A549 (cell line): ENCODE measurements at regions not wholly inside any gene's neighbourhood (a gene's known extent, or its start where the extent isn't known, plus 50 kb on each side); places are given as distances from the start of the nearest gene placed in this dataset.

Experiments
- ATAC-seq, 2 experiments: fragments of 200-7000 bp in 1 of 2; fragments of >200 bp in 1 of 2; cut with Nextera tagmentation in 1 of 2; cut with Tn5 transposase in 1 of 2; 3 replicates each; pipeline versions ENCODE4 v1.8.0 to v1.9.1; 2018 to 2020; ENCODE audit warnings: mild to moderate bottlenecking in 1 of 2, moderate library complexity in 1 of 2
- CTCF ChIA-PET: fragments of 300-600 bp; sonication (Branson Sonifier 250); formaldehyde crosslinking; extraction: SDS; loops from one replicate; lab custom pipeline; 2021; ENCODE audit warnings: antibody characterized with exemption, inconsistent platforms; lab: Yijun Ruan, JAX
- POLR2A ChIA-PET: fragments of 350-600 bp; formaldehyde crosslinking; extraction: SDS; loops from one replicate; lab custom pipeline; 2021; ENCODE audit warnings: antibody characterized with exemption, inconsistent platforms; lab: Yijun Ruan, JAX
- DNase-seq, 2 experiments: peaks; one replicate each; pipeline versions ENCODE4 v3.0.0 to v3.0.0-alpha.2; 2011 to 2016; ENCODE audit warnings: low read depth in 1 of 2, low spot score in 1 of 2
- FAIRE-seq: peaks from 2 replicates; lab custom pipeline; 2011; peaks lifted over from hg19 to GRCh38; lab: Jason Lieb, UNC
- H3K27ac ChIP-seq, 2 experiments: fragments of >200 bp; sonication (Bioruptor Twin); formaldehyde crosslinking; 3 replicates each; pipeline ENCODE4 v1.5.1; 2016 to 2017
- H3K4me1 ChIP-seq: fragments of >200 bp; sonication (Bioruptor Twin); formaldehyde crosslinking; 3 replicates; pipeline ENCODE4 v1.6.1; 2016
- H3K4me2 ChIP-seq: fragments of >200 bp; sonication (Bioruptor Twin); formaldehyde crosslinking; 3 replicates; pipeline ENCODE4 v1.6.1; 2016
- H3K4me3 ChIP-seq: fragments of >200 bp; sonication (Bioruptor Twin); formaldehyde crosslinking; 3 replicates; pipeline ENCODE4 v1.5.1; 2016
- H3K9me3 ChIP-seq: fragments of >200 bp; sonication (Bioruptor Twin); formaldehyde crosslinking; 3 replicates; pipeline ENCODE4 v1.6.1; 2016
- ATOH8 ChIP-seq: fragments of 250-450 bp; sonication (Bioruptor Pico); IDR thresholded peaks from 2 replicates; pipeline ENCODE4 v1.5.0; 2020; ENCODE audit warnings: low read depth, mild to moderate bottlenecking, moderate library complexity
- BCL3 ChIP-seq: fragments of >200 bp; sonication (Bioruptor Twin); formaldehyde crosslinking; IDR thresholded peaks from 3 replicates; pipeline ENCODE4 v1.6.1; 2016
- BHLHE40 ChIP-seq: IDR thresholded peaks from 2 replicates; pipeline ENCODE4 v1.6.1; 2012; ENCODE audit warnings: low read depth, low read length, inconsistent platforms
- CBX2 ChIP-seq: fragments of 200-600 bp; sonication (generic); IDR thresholded peaks from 2 replicates; pipeline ENCODE4 v1.6.1; 2016; ENCODE audit warnings: low read depth, mild to moderate bottlenecking, borderline replicate concordance
- CBX8 ChIP-seq: fragments of 200-600 bp; sonication (generic); IDR thresholded peaks from 2 replicates; pipeline ENCODE4 v1.6.1; 2016
- CEBPB ChIP-seq, 2 experiments: fragments of >200 bp in 1 of 2; sonication (Bioruptor Twin) in 1 of 2; formaldehyde crosslinking in 1 of 2; IDR thresholded peaks; 2 replicates each; pipeline ENCODE4 v1.6.1; 2012 to 2016
- CHD4 ChIP-seq: fragments of 200-600 bp; sonication (generic); IDR thresholded peaks from 2 replicates; pipeline ENCODE4 v1.6.1; 2016; ENCODE audit warnings: antibody characterized with exemption, mild to moderate bottlenecking, borderline replicate concordance
- EHF ChIP-seq: fragments of 250-450 bp; sonication (Bioruptor Pico); IDR thresholded peaks from 2 replicates; pipeline ENCODE4 v1.5.0; 2020; ENCODE audit warnings: mild to moderate bottlenecking
- FOSB ChIP-seq: fragments of 250-450 bp; sonication (Bioruptor Pico); IDR thresholded peaks from 2 replicates; pipeline ENCODE4 v1.5.0; 2020; ENCODE audit warnings: mild to moderate bottlenecking, moderate library complexity
- JUNB ChIP-seq: fragments of >200 bp; sonication (Bioruptor Twin); formaldehyde crosslinking; IDR thresholded peaks from 2 replicates; pipeline ENCODE4 v1.6.1; 2016
- KDM1A ChIP-seq: fragments of 200-600 bp; sonication (generic); IDR thresholded peaks from 2 replicates; pipeline ENCODE4 v1.6.1; 2016; ENCODE audit warnings: low read depth, mild to moderate bottlenecking
- KDM5A ChIP-seq: fragments of 200-600 bp; sonication (generic); IDR thresholded peaks from 2 replicates; pipeline ENCODE4 v1.6.1; 2016; ENCODE audit warnings: antibody characterized with exemption, mild to moderate bottlenecking
- MAFK ChIP-seq: fragments of 450-650 bp; IDR thresholded peaks from 2 replicates; pipeline ENCODE4 v1.6.1; 2014; ENCODE audit not compliant: partially characterized antibody
- MYC ChIP-seq: IDR thresholded peaks from 2 replicates; pipeline ENCODE4 v1.6.1; 2012; ENCODE audit warnings: mild to moderate bottlenecking, inconsistent platforms, low read length, improper control_type of control experiment, borderline replicate concordance
- NPAS2 ChIP-seq: fragments of 250-450 bp; sonication (Bioruptor Pico); IDR thresholded peaks from 2 replicates; pipeline ENCODE4 v1.8.0; 2022; ENCODE audit warnings: mild to moderate bottlenecking, moderate library complexity, borderline replicate concordance
- NR3C1 ChIP-seq: fragments of >200 bp; sonication (Bioruptor Twin); formaldehyde crosslinking; IDR thresholded peaks from 3 replicates; pipeline ENCODE4 v1.6.1; 2017
- PHF8 ChIP-seq: fragments of 200-600 bp; sonication (generic); IDR thresholded peaks from 2 replicates; pipeline ENCODE4 v1.6.1; 2016; ENCODE audit warnings: low read depth, mild to moderate bottlenecking, antibody characterized with exemption, moderate library complexity, borderline replicate concordance
- POLR2A ChIP-seq: IDR thresholded peaks from 2 replicates; pipeline ENCODE4 v1.6.1; 2012; ENCODE audit warnings: mild to moderate bottlenecking, low read length
- POLR2AphosphoS2 ChIP-seq: conservative IDR thresholded peaks from 2 replicates; pipeline ENCODE4 v1.6.1; 2012; ENCODE audit warnings: low read length, improper control_type of control experiment, inconsistent platforms
- RCOR1 ChIP-seq: fragments of 150-350 bp; IDR thresholded peaks from 2 replicates; pipeline ENCODE4 v1.6.1; 2014; ENCODE audit warnings: antibody characterized with exemption, low read length, low read depth
- SMC3 ChIP-seq: fragments of >200 bp; sonication (Bioruptor Twin); formaldehyde crosslinking; IDR thresholded peaks from 3 replicates; pipeline ENCODE4 v1.6.1; 2018; ENCODE audit warnings: inconsistent platforms
- TFCP2L1 ChIP-seq: fragments of 250-450 bp; sonication (Bioruptor Pico); IDR thresholded peaks from 2 replicates; pipeline ENCODE4 v1.5.0; 2021; ENCODE audit warnings: mild to moderate bottlenecking
- TP53 ChIP-seq: fragments of 250-450 bp; sonication (Bioruptor Pico); IDR thresholded peaks from 2 replicates; pipeline ENCODE4 v1.5.0; 2021; ENCODE audit warnings: mild to moderate bottlenecking, moderate library complexity
- ZNF302 ChIP-seq: fragments of 250-450 bp; sonication (Bioruptor Pico); IDR thresholded peaks from 2 replicates; pipeline ENCODE4 v1.9.0; 2021; ENCODE audit warnings: inconsistent platforms, mild to moderate bottlenecking, moderate library complexity
- WGBS: methylation state at CpG from one replicate; pipeline ENCODE4 v1.1.6; 2017; ENCODE audit errors: missing lambda C conversion rate; 5-methylcytosine and 5-hydroxymethylcytosine counted together
- TF ChIP-seq, protein P1 (sequence below): fragments of >200 bp; sonication (Bioruptor Twin); formaldehyde crosslinking; IDR thresholded peaks from 2 replicates; pipeline ENCODE4 v1.6.1; 2016
- TF ChIP-seq, protein P2 (sequence below): fragments of >200 bp; sonication (Bioruptor Twin); formaldehyde crosslinking; IDR thresholded peaks from 3 replicates; pipeline ENCODE4 v1.5.1; 2016
- TF ChIP-seq, protein P3 (sequence below): fragments of 150-350 bp; IDR thresholded peaks from 2 replicates; pipeline ENCODE4 v1.6.1; 2014; ENCODE audit warnings: low read depth, mild to moderate bottlenecking, low read length
- TF ChIP-seq, protein P4 (sequence below): fragments of 450-650 bp; IDR thresholded peaks from 2 replicates; pipeline ENCODE4 v1.6.1; 2014; ENCODE audit warnings: antibody characterized with exemption

GRCh38 chr4:115396034-115396433 lies 282.6 kb upstream of the NDST4 start:
- no peak for FAIRE-seq
- DNase-seq = no peak
- TF ChIP-seq ATOH8 (CRISPR knock-in tag) = no peak
- TF ChIP-seq MYC = no peak
- ChIA-PET CTCF (no interaction called here), POLR2A (no interaction called here)
- no peaks in the 10 kb centered on the region for H3K9me3 ChIP-seq
- H3K4me1 ChIP-seq = no peaks in the 10 kb centered on the region
- no peak overlapping the region for H3K4me3 ChIP-seq
- no peak overlapping the region for H3K4me2 ChIP-seq
- ATAC-seq = no peak
- H3K27ac ChIP-seq = no peak overlapping the region

- 54% methylated on average over 2 of the region's 2 CpGs for WGBS
- H3K27ac ChIP-seq = no peak overlapping the region
- H3K9me3 ChIP-seq = no peaks in the 10 kb centered on the region
- DNase-seq (no peak), FAIRE-seq (no peak), ATAC-seq (no peak)
- TF ChIP-seq, protein P1, sequence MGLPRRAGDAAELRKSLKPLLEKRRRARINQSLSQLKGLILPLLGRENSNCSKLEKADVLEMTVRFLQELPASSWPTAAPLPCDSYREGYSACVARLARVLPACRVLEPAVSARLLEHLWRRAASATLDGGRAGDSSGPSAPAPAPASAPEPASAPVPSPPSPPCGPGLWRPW = no peak
- TF ChIP-seq MAFK (no peak), CBX8 (no peak), KDM5A (no peak), BHLHE40 (no peak), RCOR1 (no peak), BCL3 (no peak), EHF (CRISPR knock-in tag) (no peak), KDM1A (no peak), NR3C1 (no peak), ZNF302 (CRISPR knock-in tag) (no peak), PHF8 (no peak), CBX2 (no peak)
- TF ChIP-seq, protein P2, sequence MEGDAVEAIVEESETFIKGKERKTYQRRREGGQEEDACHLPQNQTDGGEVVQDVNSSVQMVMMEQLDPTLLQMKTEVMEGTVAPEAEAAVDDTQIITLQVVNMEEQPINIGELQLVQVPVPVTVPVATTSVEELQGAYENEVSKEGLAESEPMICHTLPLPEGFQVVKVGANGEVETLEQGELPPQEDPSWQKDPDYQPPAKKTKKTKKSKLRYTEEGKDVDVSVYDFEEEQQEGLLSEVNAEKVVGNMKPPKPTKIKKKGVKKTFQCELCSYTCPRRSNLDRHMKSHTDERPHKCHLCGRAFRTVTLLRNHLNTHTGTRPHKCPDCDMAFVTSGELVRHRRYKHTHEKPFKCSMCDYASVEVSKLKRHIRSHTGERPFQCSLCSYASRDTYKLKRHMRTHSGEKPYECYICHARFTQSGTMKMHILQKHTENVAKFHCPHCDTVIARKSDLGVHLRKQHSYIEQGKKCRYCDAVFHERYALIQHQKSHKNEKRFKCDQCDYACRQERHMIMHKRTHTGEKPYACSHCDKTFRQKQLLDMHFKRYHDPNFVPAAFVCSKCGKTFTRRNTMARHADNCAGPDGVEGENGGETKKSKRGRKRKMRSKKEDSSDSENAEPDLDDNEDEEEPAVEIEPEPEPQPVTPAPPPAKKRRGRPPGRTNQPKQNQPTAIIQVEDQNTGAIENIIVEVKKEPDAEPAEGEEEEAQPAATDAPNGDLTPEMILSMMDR = no peak
- TF ChIP-seq, protein P3, sequence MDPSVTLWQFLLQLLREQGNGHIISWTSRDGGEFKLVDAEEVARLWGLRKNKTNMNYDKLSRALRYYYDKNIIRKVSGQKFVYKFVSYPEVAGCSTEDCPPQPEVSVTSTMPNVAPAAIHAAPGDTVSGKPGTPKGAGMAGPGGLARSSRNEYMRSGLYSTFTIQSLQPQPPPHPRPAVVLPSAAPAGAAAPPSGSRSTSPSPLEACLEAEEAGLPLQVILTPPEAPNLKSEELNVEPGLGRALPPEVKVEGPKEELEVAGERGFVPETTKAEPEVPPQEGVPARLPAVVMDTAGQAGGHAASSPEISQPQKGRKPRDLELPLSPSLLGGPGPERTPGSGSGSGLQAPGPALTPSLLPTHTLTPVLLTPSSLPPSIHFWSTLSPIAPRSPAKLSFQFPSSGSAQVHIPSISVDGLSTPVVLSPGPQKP = no peak
- ChIA-PET CTCF (no interaction called here), POLR2A (no interaction called here)
- no peak overlapping the region for H3K4me3 ChIP-seq
- H3K4me1 ChIP-seq = no peaks in the 10 kb centered on the region
- no peak overlapping the region for H3K4me2 ChIP-seq
Measured at GRCh38 chr4:115376866-115377265, 263.4 kb upstream of the NDST4 start.

DNA sequence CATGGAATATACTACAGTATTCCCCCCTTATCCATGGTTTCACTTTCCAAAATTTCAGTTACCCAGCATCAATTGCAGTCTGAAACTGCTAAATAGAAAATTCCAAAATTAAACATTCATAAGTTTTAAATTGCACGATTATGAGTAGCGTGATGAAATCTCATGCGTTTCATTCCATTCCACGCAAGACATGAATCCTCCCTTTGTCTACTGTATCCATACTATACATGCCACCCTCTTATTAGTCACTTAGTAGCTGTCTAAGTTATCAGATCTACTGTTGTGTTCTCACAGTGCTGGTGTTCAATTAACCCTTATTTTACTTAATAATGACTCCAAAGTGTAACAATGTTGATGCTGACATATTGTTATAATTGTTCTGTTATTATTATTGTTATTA lies 261.2 kb upstream of the NDST4 start:
- ATAC-seq (no peak), FAIRE-seq (no peak), DNase-seq (no peak)
- Histone ChIP-seq H3K4me1 (no peaks in the 10 kb centered on the region), H3K4me3 (no peak overlapping the region), H3K4me2 (no peak overlapping the region), H3K27ac (no peak overlapping the region), H3K9me3 (no peaks in the 10 kb centered on the region)
- ChIA-PET POLR2A (no interaction called here), CTCF (no interaction called here)
- WGBS = 45% methylated on average over 4 of the region's 4 CpGs
- TF ChIP-seq JUNB = no peak
- TF ChIP-seq, protein P1 = no peak
- no peak for TF ChIP-seq SMC3
- no peak for TF ChIP-seq TFCP2L1 (CRISPR knock-in tag)
- no peak for TF ChIP-seq NPAS2 (CRISPR knock-in tag)
- TF ChIP-seq EHF (CRISPR knock-in tag) = no peak
- TF ChIP-seq POLR2A = no peak
- TF ChIP-seq FOSB = no peak
- TF ChIP-seq BHLHE40 = no peak
- no peak for TF ChIP-seq CEBPB (IDR thresholded peaks at IDR 0.05)
- TF ChIP-seq, protein P4, sequence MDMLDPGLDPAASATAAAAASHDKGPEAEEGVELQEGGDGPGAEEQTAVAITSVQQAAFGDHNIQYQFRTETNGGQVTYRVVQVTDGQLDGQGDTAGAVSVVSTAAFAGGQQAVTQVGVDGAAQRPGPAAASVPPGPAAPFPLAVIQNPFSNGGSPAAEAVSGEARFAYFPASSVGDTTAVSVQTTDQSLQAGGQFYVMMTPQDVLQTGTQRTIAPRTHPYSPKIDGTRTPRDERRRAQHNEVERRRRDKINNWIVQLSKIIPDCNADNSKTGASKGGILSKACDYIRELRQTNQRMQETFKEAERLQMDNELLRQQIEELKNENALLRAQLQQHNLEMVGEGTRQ = no peak
- no peak for TF ChIP-seq NR3C1
- no peak for TF ChIP-seq POLR2AphosphoS2
- no peak for TF ChIP-seq TP53 (CRISPR knock-in tag)
- no peak for TF ChIP-seq CHD4
- no peak for TF ChIP-seq ATOH8 (CRISPR knock-in tag)
